K562 (cell line): ENCODE measurements at regions not wholly inside any gene's neighbourhood (a gene's known extent, or its start where the extent isn't known, plus 50 kb on each side); places are given as distances from the start of the nearest gene placed in this dataset.

Experiments used
- ASH1L ChIP-seq: fragments of 450-650 bp; IDR thresholded peaks from 2 replicates; pipeline ENCODE4 v1.6.1; 2018; ENCODE audit warnings: borderline replicate concordance, mild to moderate bottlenecking, low read depth; ENCODE audit not compliant: partially characterized antibody
- BMI1 ChIP-seq: fragments of 150-350 bp; IDR thresholded peaks from 2 replicates; pipeline ENCODE4 v1.6.1; 2014; ENCODE audit warnings: low read length
- CAMTA2 ChIP-seq: fragments of 250-450 bp; sonication (Bioruptor Pico); conservative IDR thresholded peaks from 2 replicates; pipeline ENCODE4 v1.5.1; 2022
- CHD4 ChIP-seq: fragments of 200-600 bp; sonication (generic); IDR thresholded peaks from 3 replicates; pipeline ENCODE4 v1.6.1; 2012; ENCODE audit warnings: low read depth, mild to moderate bottlenecking, mixed read lengths, low read length, inconsistent platforms; ENCODE audit not compliant: insufficient read depth, insufficient replicate concordance, poor library complexity, severe bottlenecking
- KAT8 ChIP-seq: fragments of 450-650 bp; IDR thresholded peaks from 2 replicates; pipeline ENCODE4 v1.6.1; 2016; ENCODE audit warnings: low read depth, mild to moderate bottlenecking
- KDM2B ChIP-seq: fragments of 250-450 bp; sonication (Bioruptor Pico); IDR thresholded peaks from 2 replicates; pipeline ENCODE4 v1.8.0; 2021; ENCODE audit warnings: mild to moderate bottlenecking, moderate library complexity
- PHF21A ChIP-seq: fragments of 450-650 bp; IDR thresholded peaks from 2 replicates; pipeline ENCODE4 v1.6.1; 2017; ENCODE audit warnings: low read depth, borderline replicate concordance
- PRPF4 ChIP-seq: fragments of 200-400 bp; formaldehyde crosslinking; IDR thresholded peaks from one replicate; pipeline ENCODE4 v1.6.1; 2017; ENCODE audit warnings: low read length, low read depth, mild to moderate bottlenecking; ENCODE audit not compliant: insufficient read depth, poor library complexity, severe bottlenecking
- SETDB1 ChIP-seq: IDR thresholded peaks from one replicate; pipeline ENCODE4 v1.6.1; 2012; ENCODE audit warnings: low read length, control low read depth, inconsistent platforms
- SMAD3 ChIP-seq: fragments of 450-650 bp; formaldehyde crosslinking; conservative IDR thresholded peaks from 2 replicates; pipeline ENCODE4 v1.4.0; 2020; ENCODE audit warnings: mild to moderate bottlenecking
- SMARCC2 ChIP-seq: fragments of 450-650 bp; IDR thresholded peaks from 2 replicates; pipeline ENCODE4 v1.6.1; 2017; ENCODE audit warnings: antibody characterized with exemption, moderate library complexity, mild to moderate bottlenecking, low read depth
- SNRNP70 ChIP-seq: fragments of 200-400 bp; formaldehyde crosslinking; optimal IDR thresholded peaks from 2 replicates; pipeline ENCODE3; 2017; ENCODE audit warnings: low read depth, low read length
- TCFL5 ChIP-seq: fragments of 250-450 bp; sonication (Bioruptor Pico); conservative IDR thresholded peaks from 2 replicates; pipeline ENCODE4 v1.6.1; 2021; ENCODE audit warnings: mild to moderate bottlenecking, moderate library complexity, matching md5 sums
- ZC3H11A ChIP-seq: IDR thresholded peaks from 2 replicates; pipeline ENCODE4 v1.6.1; 2012; ENCODE audit warnings: low read depth, low read length, improper control_type of control experiment
- ZNF175 ChIP-seq: fragments of 200-800 bp; sonication (Bioruptor generic); IDR thresholded peaks from 2 replicates; pipeline ENCODE4 v1.6.1; 2016; ENCODE audit warnings: low read depth, mild to moderate bottlenecking, missing genetic modification characterization, missing compliant biosample characterization
- ZNF431 ChIP-seq: sonication (generic); formaldehyde crosslinking; IDR thresholded peaks from 2 replicates; pipeline ENCODE4 v1.8.0; 2022; ENCODE audit warnings: mild to moderate bottlenecking, missing genetic modification reagents
- ZNF668 ChIP-seq: fragments of 250-450 bp; sonication (Bioruptor Pico); IDR thresholded peaks from 2 replicates; pipeline ENCODE4 v1.8.0; 2022; ENCODE audit warnings: mild to moderate bottlenecking, inconsistent platforms
- ZNF717 ChIP-seq: fragments of 250-450 bp; sonication (Bioruptor Pico); IDR thresholded peaks from 2 replicates; pipeline ENCODE4 v1.5.0; 2021
- ZNF75A ChIP-seq: fragments of 450-650 bp; formaldehyde crosslinking; IDR thresholded peaks from 2 replicates; pipeline ENCODE4 v1.4.0; 2020; ENCODE audit warnings: mild to moderate bottlenecking
- ZNF778 ChIP-seq: fragments of 450-650 bp; formaldehyde crosslinking; IDR thresholded peaks from 2 replicates; pipeline ENCODE4 v1.4.0; 2020; ENCODE audit warnings: mild to moderate bottlenecking, moderate library complexity
- ZSCAN32 ChIP-seq: fragments of 450-650 bp; formaldehyde crosslinking; IDR thresholded peaks from 2 replicates; pipeline ENCODE4 v1.4.0; 2020; ENCODE audit warnings: mild to moderate bottlenecking, moderate library complexity
- TF ChIP-seq, protein P1 (sequence below): fragments of 250-450 bp; sonication (Bioruptor Pico); IDR thresholded peaks from 2 replicates; pipeline ENCODE4 v1.8.0; 2022; ENCODE audit warnings: inconsistent platforms
- TF ChIP-seq, protein P2 (sequence below), 2 experiments: fragments of 450-650 bp in 1 of 2; sonication (generic) in 1 of 2; formaldehyde crosslinking in 1 of 2; IDR thresholded peaks in 1 of 2; conservative IDR thresholded peaks in 1 of 2; 2 replicates each; pipeline versions ENCODE4 v1.6.1 to v1.8.1; 2016 to 2023; ENCODE audit warnings: mild to moderate bottlenecking in 2 of 2, moderate library complexity in 2 of 2, inconsistent platforms in 1 of 2, missing genetic modification reagents in 1 of 2
- TF ChIP-seq, protein P3 (sequence below): fragments of 450-650 bp; formaldehyde crosslinking; IDR thresholded peaks from 2 replicates; pipeline ENCODE4 v1.4.0; 2020; ENCODE audit warnings: mild to moderate bottlenecking, moderate library complexity

DNA sequence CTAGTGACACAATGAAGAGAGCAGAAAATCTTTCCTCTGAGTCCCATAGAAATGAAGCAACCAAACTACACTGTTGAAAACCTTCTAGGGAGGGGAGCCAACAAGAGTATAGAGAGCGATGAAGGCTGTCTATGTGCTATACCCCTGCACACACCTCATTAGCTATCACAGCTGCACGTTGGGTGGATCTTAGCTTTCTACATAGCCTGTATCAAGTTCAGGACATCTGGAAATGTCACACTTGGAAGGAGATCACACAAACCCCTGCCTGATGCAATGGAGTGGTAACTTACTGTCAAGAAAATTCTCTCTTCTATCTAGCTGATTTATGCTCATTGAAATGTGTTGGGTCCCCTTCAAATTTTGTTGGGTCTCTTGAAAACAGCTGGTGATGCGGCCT lies 127.0 kb upstream of the NTRK2 start (continued):
- TF ChIP-seq, protein P1, sequence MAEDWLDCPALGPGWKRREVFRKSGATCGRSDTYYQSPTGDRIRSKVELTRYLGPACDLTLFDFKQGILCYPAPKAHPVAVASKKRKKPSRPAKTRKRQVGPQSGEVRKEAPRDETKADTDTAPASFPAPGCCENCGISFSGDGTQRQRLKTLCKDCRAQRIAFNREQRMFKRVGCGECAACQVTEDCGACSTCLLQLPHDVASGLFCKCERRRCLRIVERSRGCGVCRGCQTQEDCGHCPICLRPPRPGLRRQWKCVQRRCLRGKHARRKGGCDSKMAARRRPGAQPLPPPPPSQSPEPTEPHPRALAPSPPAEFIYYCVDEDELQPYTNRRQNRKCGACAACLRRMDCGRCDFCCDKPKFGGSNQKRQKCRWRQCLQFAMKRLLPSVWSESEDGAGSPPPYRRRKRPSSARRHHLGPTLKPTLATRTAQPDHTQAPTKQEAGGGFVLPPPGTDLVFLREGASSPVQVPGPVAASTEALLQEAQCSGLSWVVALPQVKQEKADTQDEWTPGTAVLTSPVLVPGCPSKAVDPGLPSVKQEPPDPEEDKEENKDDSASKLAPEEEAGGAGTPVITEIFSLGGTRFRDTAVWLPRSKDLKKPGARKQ (CRISPR knock-in tag) = no peak
- TF ChIP-seq SMAD3 (CRISPR knock-in tag) = no peak
- no peak for TF ChIP-seq PHF21A
- no peak for TF ChIP-seq SETDB1
- TF ChIP-seq SMARCC2 = no peak
- TF ChIP-seq, protein P2, sequence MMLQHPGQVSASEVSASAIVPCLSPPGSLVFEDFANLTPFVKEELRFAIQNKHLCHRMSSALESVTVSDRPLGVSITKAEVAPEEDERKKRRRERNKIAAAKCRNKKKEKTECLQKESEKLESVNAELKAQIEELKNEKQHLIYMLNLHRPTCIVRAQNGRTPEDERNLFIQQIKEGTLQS (IDR thresholded peaks at IDR 0.05) = peak; percentile 44; the same call in 1 of the 2 replicates
- TF ChIP-seq, protein P2 (CRISPR knock-in tag; conservative IDR thresholded peaks at IDR 0.05) = no peak
- no peak for TF ChIP-seq TCFL5 (CRISPR knock-in tag)
- TF ChIP-seq BMI1 = no peak
- no peak for TF ChIP-seq ZC3H11A
- TF ChIP-seq CAMTA2 (CRISPR knock-in tag) = no peak
- TF ChIP-seq SNRNP70 = no peak
- no peak for TF ChIP-seq ZNF75A
- TF ChIP-seq ZSCAN32 (CRISPR knock-in tag) = no peak
- TF ChIP-seq CHD4 = no peak
- TF ChIP-seq KDM2B = no peak
- TF ChIP-seq ZNF717 (CRISPR knock-in tag) = no peak
- TF ChIP-seq ZNF668 = no peak
- no peak for TF ChIP-seq ZNF431 (CRISPR knock-in tag)
- no peak for TF ChIP-seq ASH1L
- TF ChIP-seq, protein P3, sequence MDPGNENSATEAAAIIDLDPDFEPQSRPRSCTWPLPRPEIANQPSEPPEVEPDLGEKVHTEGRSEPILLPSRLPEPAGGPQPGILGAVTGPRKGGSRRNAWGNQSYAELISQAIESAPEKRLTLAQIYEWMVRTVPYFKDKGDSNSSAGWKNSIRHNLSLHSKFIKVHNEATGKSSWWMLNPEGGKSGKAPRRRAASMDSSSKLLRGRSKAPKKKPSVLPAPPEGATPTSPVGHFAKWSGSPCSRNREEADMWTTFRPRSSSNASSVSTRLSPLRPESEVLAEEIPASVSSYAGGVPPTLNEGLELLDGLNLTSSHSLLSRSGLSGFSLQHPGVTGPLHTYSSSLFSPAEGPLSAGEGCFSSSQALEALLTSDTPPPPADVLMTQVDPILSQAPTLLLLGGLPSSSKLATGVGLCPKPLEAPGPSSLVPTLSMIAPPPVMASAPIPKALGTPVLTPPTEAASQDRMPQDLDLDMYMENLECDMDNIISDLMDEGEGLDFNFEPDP = no peak
- TF ChIP-seq PRPF4 = no peak
- no peak for TF ChIP-seq ZNF778 (CRISPR knock-in tag)
- no peak for TF ChIP-seq KAT8
- peak; percentile 60; the same call in 1 of the 2 replicates for TF ChIP-seq ZNF175
